Vagina (tissue), 2 donors: ENCODE measurements at regions not wholly inside any gene's neighbourhood (a gene's known extent, or its start where the extent isn't known, plus 50 kb on each side); places are given as distances from the start of the nearest gene placed in this dataset.

ENCODE experiments used
- POLR2A ChIP-seq, 2 donors: fragments of 450-650 bp; IDR thresholded peaks; one replicate each; pipeline ENCODE4 v1.6.1; 2017; ENCODE audit warnings: antibody characterized with exemption in 2 of 2, mild to moderate bottlenecking in 2 of 2, moderate library complexity in 2 of 2
- POLR2AphosphoS5 ChIP-seq, 2 donors: sonication (generic); formaldehyde crosslinking; IDR thresholded peaks; one replicate each; pipeline ENCODE4 v1.9.0; 2017; ENCODE audit warnings: antibody characterized with exemption in 2 of 2, mild to moderate bottlenecking in 2 of 2, low read depth in 1 of 2; ENCODE audit not compliant: insufficient read depth in 1 of 2
- TF ChIP-seq, protein P1 (sequence below), 3 experiments: fragments of 450-650 bp in 2 of 3; fragments of 200-600 bp in 1 of 3; sonication (generic) in 1 of 3; IDR thresholded peaks; one replicate each; pipeline ENCODE4 v1.5.1; 2017 to 2019; ENCODE audit warnings: antibody characterized with exemption in 3 of 3, mild to moderate bottlenecking in 2 of 3, moderate library complexity in 2 of 3

DNA sequence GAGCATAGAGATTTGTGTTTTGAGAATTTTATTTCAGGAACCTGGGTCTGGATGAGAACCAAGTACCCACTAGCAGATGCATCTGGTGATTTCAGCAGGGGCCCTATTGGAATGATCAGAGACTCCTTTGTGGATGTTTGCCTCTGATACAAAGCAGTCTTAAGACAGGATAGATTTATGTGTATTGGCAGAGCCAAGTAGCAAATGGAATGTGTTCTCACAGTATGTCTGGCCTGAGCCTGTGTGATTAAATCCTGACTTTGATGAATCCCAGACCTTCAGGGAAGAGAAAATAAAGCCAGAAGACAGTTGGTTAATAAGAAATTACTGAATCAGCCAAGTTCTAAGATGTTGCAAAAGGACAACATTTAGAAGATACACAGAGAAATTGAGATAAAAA lies 755.5 kb upstream of the SEMA6D start:
- TF ChIP-seq, protein P1, sequence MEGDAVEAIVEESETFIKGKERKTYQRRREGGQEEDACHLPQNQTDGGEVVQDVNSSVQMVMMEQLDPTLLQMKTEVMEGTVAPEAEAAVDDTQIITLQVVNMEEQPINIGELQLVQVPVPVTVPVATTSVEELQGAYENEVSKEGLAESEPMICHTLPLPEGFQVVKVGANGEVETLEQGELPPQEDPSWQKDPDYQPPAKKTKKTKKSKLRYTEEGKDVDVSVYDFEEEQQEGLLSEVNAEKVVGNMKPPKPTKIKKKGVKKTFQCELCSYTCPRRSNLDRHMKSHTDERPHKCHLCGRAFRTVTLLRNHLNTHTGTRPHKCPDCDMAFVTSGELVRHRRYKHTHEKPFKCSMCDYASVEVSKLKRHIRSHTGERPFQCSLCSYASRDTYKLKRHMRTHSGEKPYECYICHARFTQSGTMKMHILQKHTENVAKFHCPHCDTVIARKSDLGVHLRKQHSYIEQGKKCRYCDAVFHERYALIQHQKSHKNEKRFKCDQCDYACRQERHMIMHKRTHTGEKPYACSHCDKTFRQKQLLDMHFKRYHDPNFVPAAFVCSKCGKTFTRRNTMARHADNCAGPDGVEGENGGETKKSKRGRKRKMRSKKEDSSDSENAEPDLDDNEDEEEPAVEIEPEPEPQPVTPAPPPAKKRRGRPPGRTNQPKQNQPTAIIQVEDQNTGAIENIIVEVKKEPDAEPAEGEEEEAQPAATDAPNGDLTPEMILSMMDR (IDR thresholded peaks at IDR 0.05), result no peak
- TF ChIP-seq POLR2A (IDR thresholded peaks at IDR 0.05) (no peak), POLR2AphosphoS5 (IDR thresholded peaks at IDR 0.05; ENCODE audit: insufficient read depth in 1 of 2, low read depth in 1 of 2) (no peak)
